Ramos (cell line): ENCODE measurements at regions not wholly inside any gene's neighbourhood (a gene's known extent, or its start where the extent isn't known, plus 50 kb on each side); places are given as distances from the start of the nearest gene placed in this dataset.
"Not testable (repeated sequence)": the region's sequence is repeated elsewhere in the genome, so short reads cannot be mapped to it uniquely, and the experiment has no call there.

Experiments
- in situ Hi-C: fragments of 300-500 bp; cut with MboI; formaldehyde crosslinking; loops from one replicate; pipeline ENCODE4 v1.14.3; 2022; ENCODE audit warnings: low sequenced_read_pairs; ENCODE audit not compliant: unreplicated experiment

DNA sequence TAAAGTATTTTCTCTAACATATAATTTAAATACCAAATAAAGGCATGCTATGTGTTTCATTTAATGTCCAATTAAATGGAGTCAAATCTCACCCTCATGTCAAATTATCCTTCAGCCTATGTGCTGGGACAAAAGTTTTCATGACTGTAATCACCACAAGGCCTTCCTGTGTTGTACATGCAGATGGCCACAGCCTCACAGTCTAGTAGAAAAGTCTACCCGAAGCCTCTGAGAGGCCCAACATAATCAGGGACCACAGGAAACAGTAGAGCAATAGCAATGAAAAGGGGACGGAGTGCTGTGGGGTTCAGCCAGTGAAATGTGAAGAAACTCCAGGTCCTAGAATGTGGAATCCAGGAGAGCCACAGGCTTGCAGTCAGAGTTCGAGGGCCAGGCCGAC lies 140.2 kb upstream of the KLF6 start:
- in situ Hi-C loops: no loop called here

DNA sequence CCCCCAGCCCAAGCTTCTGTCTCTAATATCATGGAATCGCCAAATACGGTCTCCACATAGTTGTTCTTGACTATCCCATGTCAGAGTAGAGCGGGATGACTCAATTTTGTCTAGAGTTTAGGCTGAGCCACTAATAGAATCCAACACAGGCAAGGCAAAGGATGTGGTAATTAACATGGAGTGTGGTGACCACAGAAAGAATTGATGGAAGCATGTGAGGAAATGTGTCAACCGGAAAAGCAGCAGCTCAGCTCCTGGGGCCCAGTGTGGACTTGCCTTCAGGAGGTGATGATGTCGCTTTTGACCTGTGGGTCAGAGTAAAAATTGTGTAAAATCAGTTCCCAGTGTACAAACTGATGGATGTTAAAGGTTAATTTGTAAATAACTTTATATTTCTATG lies 139.3 kb upstream of the KLF6 start:
- in situ Hi-C loops: no loop called here

DNA sequence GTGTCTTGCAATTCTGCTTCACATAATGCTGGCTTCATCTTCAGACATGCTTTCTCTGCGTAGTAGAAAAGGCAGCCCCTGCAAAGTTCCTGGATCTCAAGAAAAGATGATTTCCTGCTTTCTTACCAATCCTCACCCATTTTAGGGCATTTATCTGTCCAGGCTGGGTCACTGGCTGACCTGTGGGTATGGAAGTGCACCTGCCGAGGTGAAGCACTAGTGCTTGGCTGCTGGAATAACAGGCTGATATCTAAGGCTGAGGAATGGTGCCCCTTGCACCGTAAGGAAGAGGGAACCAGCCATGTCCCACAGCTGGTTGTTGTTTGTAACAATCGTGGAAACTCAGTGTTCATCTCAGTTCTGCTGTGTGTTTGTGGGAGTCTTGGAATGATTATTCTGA lies 138.0 kb upstream of the KLF6 start:
- in situ Hi-C loops: no loop called here

DNA sequence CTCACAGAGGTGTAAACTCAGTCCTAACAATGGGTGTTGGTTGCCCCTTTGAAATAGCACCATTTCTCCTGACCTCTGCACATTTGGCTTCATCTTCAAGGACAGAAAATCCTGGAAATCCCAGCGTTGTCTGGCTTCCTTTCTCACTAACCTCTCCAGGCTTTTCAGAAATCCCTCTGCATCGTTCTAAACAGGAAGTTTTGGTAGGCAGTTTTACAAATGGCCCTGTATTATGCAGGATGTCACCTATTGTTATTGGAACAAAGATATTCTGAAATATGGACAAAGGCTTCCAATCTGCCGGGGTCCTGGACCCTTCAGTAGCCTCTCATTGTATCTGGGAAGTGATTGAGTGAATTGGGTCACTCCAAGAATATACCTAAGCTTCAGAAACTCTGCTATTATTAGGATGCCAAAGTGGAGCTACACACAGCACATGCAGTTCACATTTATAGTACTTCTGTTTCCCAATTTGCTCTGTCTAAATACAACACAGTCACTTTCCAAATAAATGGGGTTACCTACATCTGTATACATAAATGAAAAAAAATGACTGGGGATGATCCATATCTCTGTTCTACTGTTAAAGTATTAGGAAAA lies 134.8 kb upstream of the KLF6 start:
- in situ Hi-C loops: no loop called here

DNA sequence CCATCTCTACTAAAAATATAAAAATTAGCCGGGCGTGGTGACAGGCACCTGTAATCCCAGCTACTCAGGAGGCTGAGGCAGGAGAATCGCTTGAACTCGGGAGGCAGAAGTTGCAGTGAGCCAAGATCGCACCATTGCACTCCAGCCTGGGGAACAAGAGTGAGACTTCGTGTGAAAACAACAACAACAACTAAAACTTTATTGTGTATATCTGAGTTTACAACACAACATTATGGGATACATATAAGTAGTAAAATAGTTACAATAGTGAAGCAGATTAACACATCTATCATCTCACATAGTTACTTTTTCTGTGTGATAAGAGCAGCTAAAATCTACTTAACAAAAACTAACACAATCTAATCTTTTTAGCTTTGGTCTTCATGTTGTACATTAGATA lies 132.4 kb upstream of the KLF6 start:
- in situ Hi-C loops: not testable (repeated sequence)

DNA sequence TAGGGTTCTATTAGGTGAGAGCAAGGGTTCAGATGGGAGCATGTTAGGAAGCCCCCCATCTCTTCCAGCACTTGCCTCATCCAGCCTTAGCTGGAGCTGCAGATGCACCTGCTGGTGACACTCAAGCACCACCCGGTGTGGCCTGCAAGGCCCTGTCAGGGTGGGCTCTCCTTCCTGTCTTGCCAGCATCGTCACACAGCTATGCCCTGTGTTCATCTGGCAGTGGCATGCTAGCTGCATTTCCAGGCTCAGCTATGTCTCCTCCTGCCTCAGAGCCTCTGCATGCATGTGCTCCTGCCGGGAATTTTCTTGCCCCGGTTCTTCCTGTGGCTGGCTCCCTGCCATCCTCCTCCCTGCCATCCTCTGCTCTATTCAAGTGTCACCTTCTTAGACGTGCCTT lies 129.7 kb upstream of the KLF6 start:
- in situ Hi-C loops: no loop called here

DNA sequence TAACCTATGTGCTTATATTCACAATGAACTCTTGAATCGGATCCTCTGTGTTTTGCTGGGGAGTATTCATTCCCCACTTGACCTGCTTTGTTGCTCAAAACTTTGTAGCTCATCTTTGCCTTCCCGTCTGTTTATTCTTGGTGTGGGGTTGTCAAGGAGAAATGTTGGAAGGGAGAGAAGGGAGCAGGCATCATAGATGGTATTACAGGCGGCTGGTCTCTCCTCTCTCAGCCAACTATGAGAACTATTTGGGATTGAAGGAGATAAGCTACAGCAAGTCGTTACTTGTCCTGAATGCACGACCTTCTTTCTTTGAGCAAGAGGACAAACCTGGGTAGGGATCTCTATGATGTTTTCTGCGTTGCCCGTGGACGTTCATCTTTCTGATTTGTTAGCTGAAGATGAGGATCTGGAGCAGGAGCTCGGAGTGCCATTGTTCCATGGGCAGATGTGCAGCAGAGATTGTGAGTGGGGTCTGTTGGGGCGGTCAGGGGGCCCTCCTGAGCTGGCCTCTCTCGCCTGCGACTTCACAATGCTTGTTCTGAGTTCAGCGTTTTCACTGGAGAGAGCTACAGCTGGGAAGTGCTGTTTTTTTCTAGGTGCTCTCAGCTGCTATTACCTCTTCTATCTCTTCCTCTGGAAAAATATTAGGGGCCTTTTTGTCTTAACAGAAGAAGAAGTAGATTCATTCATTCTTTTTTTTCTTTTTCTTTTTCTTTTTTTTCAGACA lies 126.9 kb upstream of the KLF6 start:
- in situ Hi-C loops: no loop called here

DNA sequence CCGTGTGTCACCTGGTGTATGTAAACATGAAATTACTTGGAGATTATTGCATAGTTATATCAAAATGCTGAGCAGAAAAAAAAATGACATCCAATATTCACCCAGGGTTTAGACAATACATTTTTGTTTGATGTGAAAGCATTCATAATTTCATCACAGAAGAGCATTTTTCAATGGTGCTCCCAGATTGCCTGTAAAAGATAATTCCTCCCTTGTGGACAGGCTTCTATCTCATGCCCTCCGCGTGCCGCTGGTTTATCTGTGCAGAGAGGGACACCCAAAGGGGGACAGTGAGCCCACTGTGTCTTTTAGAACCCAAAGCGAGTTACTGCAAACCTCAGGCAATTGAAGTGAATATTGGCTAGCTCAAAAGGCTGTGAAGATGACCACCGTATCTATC lies 126.2 kb upstream of the KLF6 start:
- in situ Hi-C loops: no loop called here

DNA sequence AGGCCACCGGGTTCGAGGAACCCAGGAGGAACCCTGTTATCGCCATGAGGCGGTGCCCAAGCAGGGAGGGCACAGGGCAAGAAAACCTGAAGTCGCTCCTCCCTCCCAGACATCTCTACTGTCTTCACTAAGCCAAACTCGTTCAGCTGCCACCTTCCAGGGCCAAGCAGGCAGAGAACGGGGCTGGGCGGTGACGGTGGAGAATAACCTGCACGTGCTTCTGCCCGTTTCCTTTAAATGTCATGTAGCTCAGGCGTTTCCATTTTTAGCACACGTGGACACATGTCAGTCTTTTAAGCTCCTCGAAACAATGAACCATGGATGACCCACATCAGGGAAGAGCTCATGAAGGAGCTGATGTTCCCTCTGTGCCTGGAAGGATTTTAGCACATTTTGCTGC lies 124.3 kb upstream of the KLF6 start:
- in situ Hi-C loops: no loop called here

DNA sequence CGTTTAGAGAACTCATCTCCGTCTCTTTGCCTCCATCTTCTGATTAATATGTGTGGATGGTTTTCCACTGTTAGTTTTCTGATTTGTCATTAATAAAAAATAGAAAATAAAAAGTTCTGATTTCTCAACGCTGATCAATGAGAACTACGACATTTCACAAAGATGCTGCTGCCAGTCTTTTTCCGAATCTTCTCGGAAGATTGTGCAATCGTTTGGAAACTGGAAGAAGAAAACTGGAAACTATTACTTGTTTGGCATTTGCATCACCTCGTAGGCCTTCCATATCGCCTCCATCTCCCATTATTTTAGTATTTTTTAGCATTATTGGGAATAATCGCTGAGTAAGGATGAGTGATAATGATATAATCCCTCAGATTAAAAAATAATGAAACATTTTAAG lies 123.2 kb upstream of the KLF6 start:
- in situ Hi-C loops: no loop called here

DNA sequence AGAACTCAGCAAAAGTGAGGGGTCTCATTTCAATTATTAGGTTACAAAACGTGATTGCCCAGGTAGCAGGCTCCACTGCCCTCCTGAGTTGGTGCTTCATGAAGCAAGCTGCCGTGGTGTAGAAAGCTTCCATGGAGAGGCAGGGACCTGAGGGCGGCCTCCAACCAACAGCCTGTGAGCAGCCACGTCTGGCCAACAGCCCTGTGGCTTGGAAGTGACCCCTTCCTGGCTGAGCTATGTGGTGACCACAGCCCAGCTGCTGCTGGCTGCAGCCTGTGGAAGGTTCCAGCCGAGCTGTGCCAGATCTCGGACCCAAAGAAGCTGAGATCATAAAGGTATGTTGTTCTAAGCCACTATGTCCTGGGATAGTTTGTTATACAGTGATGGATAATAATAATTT lies 122.5 kb upstream of the KLF6 start:
- in situ Hi-C loops: no loop called here

DNA sequence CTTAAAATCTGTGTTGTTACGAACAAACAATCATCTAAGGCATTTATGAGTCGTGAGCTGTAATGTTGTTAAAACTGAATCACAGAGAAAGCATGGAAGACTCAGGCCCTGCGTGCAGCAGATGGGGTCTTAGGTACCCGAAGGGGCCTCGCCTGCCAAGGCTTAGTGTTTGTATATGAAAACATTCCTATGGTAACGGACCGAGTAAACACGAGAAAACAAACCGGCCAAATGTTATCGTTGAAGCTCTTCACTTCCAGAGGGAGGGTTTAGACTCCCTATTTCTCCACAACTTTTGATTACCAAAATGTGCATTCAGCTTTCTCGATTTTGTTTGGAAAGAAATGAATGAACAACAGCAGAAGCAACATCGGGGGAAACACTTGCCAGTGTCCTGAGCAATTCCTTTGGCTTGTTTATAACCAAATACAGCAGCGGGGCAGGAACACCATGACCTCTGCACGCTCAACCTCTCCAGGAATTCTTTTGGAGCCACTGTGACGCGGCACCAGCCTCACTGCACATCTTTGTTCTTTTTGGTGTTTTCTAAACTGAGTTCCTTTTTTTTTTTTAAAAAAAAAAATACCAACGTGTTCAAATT lies 121.6 kb upstream of the KLF6 start:
- in situ Hi-C loops: no loop called here

DNA sequence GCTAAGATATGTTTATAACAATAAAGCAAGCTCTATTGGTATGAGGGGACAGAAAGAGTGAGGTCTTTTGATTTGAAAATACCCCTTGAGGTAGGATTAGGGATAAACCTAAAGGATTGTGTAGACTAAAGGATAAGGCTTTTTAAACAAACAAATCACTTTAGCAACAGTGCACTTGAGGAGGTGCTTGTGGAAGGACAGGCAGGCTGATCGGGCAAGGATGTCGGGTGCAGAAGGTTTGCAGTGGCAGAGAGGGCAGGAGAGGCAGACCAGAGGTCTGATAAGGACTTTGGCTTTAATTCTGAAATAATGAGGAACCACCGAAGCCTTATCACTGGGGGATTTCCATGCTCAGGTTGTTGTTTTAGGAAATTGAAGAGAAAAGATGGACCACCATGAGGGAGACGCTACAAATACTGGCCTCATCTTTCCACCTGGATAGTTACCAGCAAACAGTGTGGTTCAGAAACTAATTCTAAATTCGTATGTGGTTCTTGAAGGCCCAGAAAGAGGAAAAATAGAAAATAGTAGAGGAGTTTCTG lies 119.5 kb upstream of the KLF6 start:
- in situ Hi-C loops: no loop called here

DNA sequence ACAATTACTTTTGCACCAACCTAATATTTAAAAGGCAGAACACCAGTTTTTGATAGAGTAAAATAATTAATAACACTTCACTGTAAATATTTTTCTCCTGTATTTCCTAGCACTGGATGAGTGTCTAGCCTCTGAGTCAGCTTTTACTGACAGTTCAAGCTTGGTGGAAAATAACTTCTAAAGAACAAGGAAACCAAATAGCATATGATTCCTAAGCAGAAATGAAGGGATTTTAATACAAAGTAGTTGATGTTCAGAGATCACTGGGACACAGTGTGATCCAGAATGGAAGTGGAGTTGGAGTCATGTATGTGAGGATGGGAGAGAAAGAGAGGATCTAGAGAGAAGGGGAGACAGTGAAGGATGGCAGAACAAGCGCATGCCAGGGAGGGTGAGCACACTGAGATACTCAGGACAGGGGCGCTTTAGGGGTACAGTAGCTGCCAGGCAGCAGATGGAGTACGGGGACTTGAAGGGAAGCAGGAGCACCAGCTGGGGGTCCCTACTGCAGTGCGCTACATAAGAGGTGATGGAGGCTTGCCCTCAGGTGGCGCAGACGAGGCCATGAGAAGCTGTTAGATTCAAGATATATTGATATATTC lies 117.9 kb upstream of the KLF6 start:
- in situ Hi-C loops: no loop called here

DNA sequence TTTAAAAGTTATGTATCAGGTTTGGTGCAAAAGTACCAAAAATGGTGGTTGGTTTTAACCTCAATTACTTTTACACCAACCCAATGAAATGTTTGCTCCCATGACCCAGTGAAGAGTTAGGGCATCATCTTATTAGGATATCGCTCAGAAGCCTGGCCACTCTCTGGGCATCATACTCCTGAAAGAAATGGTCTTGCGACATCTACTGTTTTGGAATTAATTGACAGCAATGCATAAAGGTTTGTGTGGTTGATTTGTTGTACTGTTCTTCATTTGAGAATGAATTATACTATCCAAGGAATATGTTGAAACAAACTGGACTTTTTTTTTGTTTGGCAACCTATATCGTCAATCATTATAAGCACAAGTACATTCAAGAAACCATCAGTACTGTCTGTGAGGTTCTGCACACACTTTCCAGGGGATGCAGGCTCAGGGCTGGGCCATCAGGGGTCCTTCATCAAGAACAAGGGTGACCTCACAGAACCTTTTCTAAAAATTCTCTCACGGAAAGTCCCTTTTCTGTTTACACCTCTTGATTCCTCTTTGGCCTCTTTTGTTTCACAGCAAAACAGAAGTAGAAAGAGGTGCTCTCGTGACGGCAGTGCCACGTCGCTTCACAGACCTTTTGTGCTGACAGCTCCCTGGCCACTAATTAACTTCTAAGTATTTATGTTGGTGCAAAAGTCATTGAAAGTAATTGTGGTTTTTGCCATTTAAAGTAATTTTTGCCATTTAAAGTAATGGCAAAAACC lies 117.2 kb upstream of the KLF6 start:
- in situ Hi-C loops: no loop called here

DNA sequence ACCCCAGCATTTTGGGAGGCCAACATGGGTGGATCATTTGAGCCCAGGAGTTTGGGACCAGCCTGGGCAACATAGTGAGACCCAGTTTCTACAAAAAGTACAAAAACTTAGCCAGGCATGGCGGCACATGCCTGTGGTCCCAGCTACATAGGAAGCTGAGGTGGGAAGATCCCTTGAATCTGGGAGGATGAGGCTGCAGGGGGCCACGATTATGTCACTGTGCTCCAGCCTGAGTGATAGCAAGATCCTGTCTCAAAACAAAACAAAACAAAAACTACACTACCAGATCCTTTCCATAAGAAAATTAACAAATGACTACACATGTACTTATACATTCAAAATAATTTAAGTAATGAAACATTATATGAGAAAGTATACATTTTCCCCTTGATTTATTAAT lies 116.4 kb upstream of the KLF6 start:
- in situ Hi-C loops: no loop called here

DNA sequence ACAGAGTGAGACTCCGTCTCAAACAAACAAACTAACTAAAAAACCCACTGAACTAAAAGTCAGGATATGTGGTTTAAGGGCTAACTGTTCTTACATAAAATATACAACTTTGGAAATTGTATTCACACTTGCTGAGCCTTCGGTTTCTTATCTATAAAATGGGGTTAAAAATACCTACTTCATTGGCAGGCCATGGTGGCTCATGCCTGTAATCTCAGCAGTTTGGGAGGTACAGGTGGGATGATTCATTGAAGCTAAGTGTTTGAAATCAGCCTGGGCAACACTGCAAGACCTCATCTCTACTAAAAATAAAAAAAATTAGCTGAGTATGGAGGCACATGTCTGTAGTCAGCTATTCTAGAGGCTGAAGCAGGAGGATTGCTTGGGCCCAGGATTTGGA lies 115.4 kb upstream of the KLF6 start:
- in situ Hi-C loops: no loop called here

DNA sequence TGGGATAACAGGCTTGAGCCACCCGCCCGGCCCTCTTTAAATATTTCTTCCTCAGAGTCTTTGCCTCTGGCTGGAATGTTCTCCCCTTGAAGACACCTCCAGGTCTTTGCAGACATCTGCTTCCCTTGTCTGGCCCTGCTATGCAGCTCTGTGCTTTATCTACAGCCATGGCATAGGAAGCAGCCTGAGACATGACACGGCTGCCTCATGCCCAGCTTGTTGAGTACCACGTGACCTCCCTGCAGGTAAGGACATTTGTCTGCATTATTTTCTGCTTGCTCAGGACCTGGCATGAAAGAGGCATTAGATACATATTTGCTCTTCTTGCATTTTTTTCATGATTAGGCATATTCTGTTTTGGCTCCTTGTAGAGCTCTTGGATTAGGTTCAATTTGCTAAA lies 113.8 kb upstream of the KLF6 start:
- in situ Hi-C loops: no loop called here

DNA sequence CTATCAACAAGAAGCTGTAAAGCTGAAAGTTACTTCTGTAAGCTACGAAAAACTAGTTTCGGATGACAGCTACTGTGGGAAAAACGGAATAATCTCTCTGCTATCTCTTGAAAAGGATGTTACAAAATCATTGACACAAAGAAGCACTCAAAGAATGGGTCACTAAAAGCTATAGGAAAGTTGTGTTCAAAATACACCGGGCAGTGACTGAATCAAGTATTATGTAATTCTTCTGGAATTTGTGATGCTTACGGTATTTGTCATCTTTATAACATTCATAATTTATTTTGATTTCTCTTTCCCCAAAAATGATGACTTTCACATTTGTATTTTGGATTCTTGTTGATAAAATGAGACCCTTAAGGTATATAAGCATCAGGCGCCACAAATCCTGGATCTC lies 112.1 kb upstream of the KLF6 start:
- in situ Hi-C loops: no loop called here

DNA sequence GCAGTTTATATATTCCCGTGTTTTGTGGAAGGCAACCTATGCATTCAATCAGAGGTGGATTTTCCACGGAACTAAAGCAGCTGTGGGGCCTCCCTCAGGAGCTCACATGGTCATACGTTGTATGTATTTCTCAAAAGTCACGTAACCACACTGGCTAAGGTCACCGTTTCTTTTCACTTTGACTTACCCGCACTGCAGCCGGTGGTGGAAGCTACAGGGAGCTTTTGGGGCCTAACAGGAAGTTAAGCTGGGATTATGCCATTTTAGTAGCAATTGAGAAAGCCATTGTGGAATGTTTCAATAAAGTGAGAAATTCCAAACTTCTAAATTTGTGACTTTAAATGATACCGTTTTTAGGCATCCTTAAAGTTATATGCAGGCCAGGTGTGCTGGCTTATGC lies 111.2 kb upstream of the KLF6 start:
- in situ Hi-C loops: no loop called here
